Lower lobe of right lung (tissue), 2 donors: ENCODE measurements at regions not wholly inside any gene's neighbourhood (a gene's known extent, or its start where the extent isn't known, plus 50 kb on each side); places are given as distances from the start of the nearest gene placed in this dataset.

Experiments
- ATAC-seq, 2 donors: fragments of 200-7000 bp; cut with Tn5 transposase; one replicate each; pipeline ENCODE4 v1.9.1; 2020 to 2022; ENCODE audit warnings: mild to moderate bottlenecking in 2 of 2, moderate library complexity in 2 of 2
- DNase-seq: peaks from one replicate; pipeline ENCODE4 v3.0.0-alpha.2; 2020
- H3K27ac ChIP-seq: fragments of 200-600 bp; one replicate; pipeline ENCODE4 v1.8.0; 2022
- H3K27me3 ChIP-seq: fragments of 200-600 bp; one replicate; pipeline ENCODE4 v1.8.0; 2022; ENCODE audit warnings: low read depth
- H3K36me3 ChIP-seq: fragments of 200-600 bp; one replicate; pipeline ENCODE4 v1.8.0; 2022; ENCODE audit warnings: mild to moderate bottlenecking
- H3K4me1 ChIP-seq: fragments of 200-600 bp; one replicate; pipeline ENCODE4 v1.8.0; 2022
- H3K4me3 ChIP-seq: fragments of 200-600 bp; one replicate; pipeline ENCODE4 v1.8.0; 2022; ENCODE audit warnings: mild to moderate bottlenecking
- H3K9me3 ChIP-seq: fragments of 200-600 bp; one replicate; pipeline ENCODE4 v1.8.0; 2022
- CTCF ChIP-seq: fragments of 200-600 bp; IDR thresholded peaks from one replicate; pipeline ENCODE4 v1.8.0; 2022; ENCODE audit warnings: antibody characterized with exemption, mild to moderate bottlenecking
- intact Hi-C: fragments of 100-400 bp; cut with DNase I; formaldehyde crosslinking; loops from one replicate; pipeline ENCODE4 v1.11.0; 2022
- donor health status: DM: no; HTN: yes; CAD: no; lungs with severe emphysema.

DNA sequence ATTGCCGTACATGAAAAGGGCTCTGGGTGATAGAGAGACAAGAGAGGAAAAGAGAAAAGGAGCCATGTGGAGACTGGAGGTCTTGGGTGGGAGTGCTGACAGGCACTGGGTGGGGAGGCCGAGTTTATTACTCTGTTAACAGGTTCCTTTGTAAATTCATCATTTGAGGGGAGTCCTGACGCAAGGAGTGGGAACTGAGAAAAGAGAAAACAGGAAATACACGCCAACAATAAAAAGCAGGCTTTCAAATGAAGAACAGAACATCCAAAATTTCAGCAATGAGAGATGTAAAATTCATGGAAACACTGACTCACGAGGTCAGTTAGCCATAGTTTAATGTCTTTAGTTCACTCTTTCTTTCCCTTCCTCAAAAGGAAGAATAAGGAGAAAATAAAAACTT is 342.8 kb downstream of the TMEM167A start:
- H3K4me3 ChIP-seq = no peak overlapping the region
- DNase-seq = no peak
- intact Hi-C loops = no loop called here
- no peak for TF ChIP-seq CTCF
- H3K27ac ChIP-seq = no peak overlapping the region
- H3K36me3 ChIP-seq = no peaks in the 10 kb centered on the region
- H3K27me3 ChIP-seq = no peaks in the 10 kb centered on the region
- H3K9me3 ChIP-seq = no peaks in the 10 kb centered on the region
- ATAC-seq = no peak
- no peaks in the 10 kb centered on the region for H3K4me1 ChIP-seq

DNA sequence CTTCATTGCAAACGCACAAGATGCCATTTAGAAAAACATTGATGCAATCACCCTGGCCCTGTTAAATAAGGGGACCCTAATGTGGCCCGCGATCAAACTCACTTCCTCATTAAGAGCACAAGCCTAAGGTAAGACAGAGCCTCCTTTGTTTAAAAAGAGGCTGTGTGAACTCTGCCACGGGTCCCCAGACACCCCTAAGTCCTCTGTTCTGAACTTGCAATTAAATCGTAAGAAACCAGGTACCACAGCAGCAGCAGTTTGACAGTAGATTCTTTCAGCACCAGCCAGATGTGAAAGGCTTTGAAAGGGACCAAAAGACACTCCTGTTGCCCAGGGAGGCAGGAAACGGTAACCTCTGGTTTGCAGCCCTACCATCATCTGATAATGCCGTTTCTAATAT is 346.3 kb downstream of the TMEM167A start:
- intact Hi-C loops = no loop called here
- Histone ChIP-seq H3K27ac (no peak overlapping the region), H3K4me3 (no peak overlapping the region), H3K4me1 (no peaks in the 10 kb centered on the region), H3K27me3 (no peaks in the 10 kb centered on the region), H3K9me3 (no peaks in the 10 kb centered on the region), H3K36me3 (no peaks in the 10 kb centered on the region)
- ATAC-seq (no peak), DNase-seq (no peak)
- TF ChIP-seq CTCF = no peak

DNA sequence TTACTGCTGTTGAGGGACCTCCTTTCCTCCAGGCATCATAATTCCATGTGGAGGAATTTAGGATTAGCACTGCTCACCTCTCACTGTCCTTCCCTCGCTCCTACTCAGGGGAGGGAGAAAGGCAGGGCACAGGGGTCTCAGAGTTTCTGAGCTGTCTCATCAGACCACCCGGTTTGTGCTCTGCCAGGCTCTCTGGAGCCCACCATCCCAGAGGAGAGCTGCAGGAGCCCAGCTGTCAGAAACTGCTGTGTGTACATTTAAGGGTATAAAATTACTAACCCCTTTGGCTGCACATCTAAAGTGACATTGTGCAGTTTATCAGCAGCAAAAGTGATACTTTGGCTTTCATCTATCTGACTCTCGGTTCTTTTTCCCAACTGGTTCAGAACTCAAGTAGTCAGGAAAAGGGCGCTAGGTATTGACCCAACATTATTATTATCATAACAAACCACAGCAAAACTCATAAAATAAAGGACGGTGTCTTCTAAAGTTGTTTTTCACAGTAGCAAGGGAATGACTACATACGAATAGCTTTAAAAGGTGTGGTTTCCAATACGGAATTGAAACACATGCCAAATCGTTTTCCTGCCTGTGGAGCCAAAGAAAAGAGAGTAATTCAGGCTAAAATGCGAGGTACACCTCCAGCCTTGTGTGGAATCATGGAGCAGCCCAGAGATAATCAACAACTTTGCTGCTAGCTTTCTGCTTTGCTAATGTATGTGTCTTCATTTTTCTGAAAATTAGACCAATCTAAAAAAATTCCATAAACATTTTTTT is 348.1 kb downstream of the TMEM167A start:
- no peak overlapping the region for H3K27ac ChIP-seq

DNA sequence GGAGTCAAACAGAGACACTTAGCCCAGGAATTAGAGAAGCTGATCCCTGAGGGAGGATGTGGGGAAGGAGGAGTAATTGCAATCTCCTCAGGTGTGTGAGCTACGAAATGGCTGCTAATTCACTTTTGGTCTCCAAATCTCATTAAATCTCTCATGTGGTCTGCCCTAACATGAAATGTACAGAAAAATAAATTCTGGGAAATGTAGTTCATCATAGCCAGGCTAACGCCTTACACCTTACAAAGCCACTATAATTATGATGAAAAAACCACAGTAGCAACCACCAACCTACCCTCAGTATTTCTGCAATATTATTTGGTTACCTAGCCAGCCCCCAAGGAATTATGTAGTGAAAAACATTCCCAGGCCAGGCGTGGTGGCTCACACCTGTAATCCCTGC is 354.0 kb downstream of the TMEM167A start:
- Histone ChIP-seq H3K4me3 (no peak overlapping the region), H3K36me3 (no peaks in the 10 kb centered on the region), H3K9me3 (no peaks in the 10 kb centered on the region), H3K27ac (no peak overlapping the region), H3K27me3 (no peaks in the 10 kb centered on the region), H3K4me1 (no peaks in the 10 kb centered on the region)
- no peak for TF ChIP-seq CTCF
- ATAC-seq = no peak
- DNase-seq = no peak
- intact Hi-C loops = no loop called here

More for the DNA sequence above, 348.1 kb downstream of the TMEM167A start:
- Histone ChIP-seq H3K36me3 (no peaks in the 10 kb centered on the region), H3K9me3 (no peaks in the 10 kb centered on the region), H3K4me1 (no peaks in the 10 kb centered on the region), H3K4me3 (no peak overlapping the region), H3K27me3 (no peaks in the 10 kb centered on the region)
- TF ChIP-seq CTCF = no peak
- intact Hi-C loops = no loop called here
- ATAC-seq (no peak), DNase-seq (no peak)

DNA sequence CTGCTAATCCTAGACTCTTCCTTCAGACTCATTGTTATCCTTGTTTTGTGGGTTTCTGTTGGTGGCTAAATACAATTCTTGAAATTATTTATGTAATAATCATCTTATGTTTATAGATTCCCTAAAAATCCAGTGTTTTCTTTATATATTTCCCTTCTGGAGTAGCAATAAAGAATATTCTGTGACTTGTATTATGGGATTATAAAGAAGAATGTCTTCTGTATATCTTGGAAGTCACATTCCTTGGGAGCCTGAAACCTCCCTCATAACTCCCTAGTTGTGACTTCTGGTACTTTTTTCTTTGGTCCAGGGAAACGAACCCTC is 356.1 kb downstream of the TMEM167A start:
- H3K9me3 ChIP-seq = no peaks in the 10 kb centered on the region
- no peaks in the 10 kb centered on the region for H3K4me1 ChIP-seq
- H3K27ac ChIP-seq = no peak overlapping the region
- no peaks in the 10 kb centered on the region for H3K36me3 ChIP-seq
- no peak for TF ChIP-seq CTCF
- no peaks in the 10 kb centered on the region for H3K27me3 ChIP-seq
- H3K4me3 ChIP-seq = no peak overlapping the region
- intact Hi-C loops = no loop called here
- no peak for DNase-seq
- no peak for ATAC-seq
